ENCODE measurements at regions not wholly inside any gene's neighbourhood (a gene's known extent, or its start where the extent isn't known, plus 50 kb on each side); places are given as distances from the start of the nearest gene placed in this dataset.
"Not testable (repeated sequence)": the region's sequence is repeated elsewhere in the genome, so short reads cannot be mapped to it uniquely, and the experiment has no call there.

- no peak for DNase-seq (ENCODE audit: low spot score)
Measured at GRCh38 chr13:70788074-70788473, 679.8 kb upstream of the KLHL1 start.

GRCh38 chr13:70784207-70784989, 676.1 kb upstream of the KLHL1 start:
- DNase-seq (ENCODE audit: low spot score): no peak

GRCh38 chr13:70769817-70770216, 661.6 kb upstream of the KLHL1 start:
- no peak for DNase-seq (ENCODE audit: low spot score)

GRCh38 chr13:70758932-70759331, 650.7 kb upstream of the KLHL1 start:
- no peak for DNase-seq (ENCODE audit: low spot score)

GRCh38 chr13:70756088-70756487, 647.8 kb upstream of the KLHL1 start:
- DNase-seq (ENCODE audit: low spot score): no peak

GRCh38 chr13:70755456-70755855, 647.2 kb upstream of the KLHL1 start:
- DNase-seq (ENCODE audit: low spot score): peak; percentile 59

- DNase-seq (ENCODE audit: low spot score): peak; percentile 40
Measured at GRCh38 chr13:70747262-70747661, 639.0 kb upstream of the KLHL1 start.

GRCh38 chr13:70746469-70746868, 638.2 kb upstream of the KLHL1 start:
- DNase-seq (ENCODE audit: low spot score): not testable (repeated sequence)

GRCh38 chr13:70736622-70737317, 628.5 kb upstream of the KLHL1 start:
- no peak for DNase-seq (ENCODE audit: low spot score)

GRCh38 chr13:70732611-70733010, 624.4 kb upstream of the KLHL1 start:
- no peak for DNase-seq (ENCODE audit: low spot score)

GRCh38 chr13:70729369-70729768, 621.1 kb upstream of the KLHL1 start:
- DNase-seq (ENCODE audit: low spot score): peak; percentile 46

GRCh38 chr13:70723732-70724131, 615.5 kb upstream of the KLHL1 start:
- DNase-seq (ENCODE audit: low spot score): no peak

GRCh38 chr13:70720386-70720785, 612.1 kb upstream of the KLHL1 start:
- no peak for DNase-seq (ENCODE audit: low spot score)

- no peak for DNase-seq (ENCODE audit: low spot score)
Measured at GRCh38 chr13:70714993-70715392, 606.7 kb upstream of the KLHL1 start.

- no peak for DNase-seq (ENCODE audit: low spot score)
Measured at GRCh38 chr13:70708775-70709174, 600.5 kb upstream of the KLHL1 start.

GRCh38 chr13:70703755-70704154, 595.5 kb upstream of the KLHL1 start:
- DNase-seq (ENCODE audit: low spot score): no peak

GRCh38 chr13:70694996-70695715, 586.9 kb upstream of the KLHL1 start:
- no peak for DNase-seq (ENCODE audit: low spot score)

- DNase-seq (ENCODE audit: low spot score): no peak
Measured at GRCh38 chr13:70668983-70669382, 560.7 kb upstream of the KLHL1 start.

- DNase-seq (ENCODE audit: low spot score): no peak
Measured at GRCh38 chr13:70668293-70668692, 560.0 kb upstream of the KLHL1 start.

- no peak for DNase-seq (ENCODE audit: low spot score)
Measured at GRCh38 chr13:70666883-70667556, 558.8 kb upstream of the KLHL1 start.

- no peak for DNase-seq (ENCODE audit: low spot score)
Measured at GRCh38 chr13:70662231-70662940, 554.1 kb upstream of the KLHL1 start.

GRCh38 chr13:70644052-70644451, 535.8 kb upstream of the KLHL1 start:
- DNase-seq (ENCODE audit: low spot score): no peak
